ENCODE measurements at regions not wholly inside any gene's neighbourhood (a gene's known extent, or its start where the extent isn't known, plus 50 kb on each side); places are given as distances from the start of the nearest gene placed in this dataset.

- TF ChIP-seq CTCF (IDR thresholded peaks at IDR 0.05; ENCODE audit: low read depth, low read length) (no peak), EZH2phosphoT487 (IDR thresholded peaks at IDR 0.05; ENCODE audit: low read depth) (no peak)
Measured at GRCh38 chr14:30290001-30290400, 269.0 kb upstream of the G2E3 start.

Data from OCI-LY3 (cell line).